ENCODE measurements at regions not wholly inside any gene's neighbourhood (a gene's known extent, or its start where the extent isn't known, plus 50 kb on each side); places are given as distances from the start of the nearest gene placed in this dataset.

GRCh38 chr4:123877551-123877950, 481.0 kb downstream of the SPRY1 start:
- TF ChIP-seq CTCF (optimal IDR thresholded peaks at IDR 0.05 in 1 of 3, IDR thresholded peaks at IDR 0.05 in 1 of 3, conservative IDR thresholded peaks at IDR 0.05 in 1 of 3; ENCODE audit: extremely low read depth in 1 of 3, insufficient read depth in 2 of 3, low read length in 3 of 3) (no peak), EZH2 (IDR thresholded peaks at IDR 0.05; ENCODE audit: low read length) (no peak)
- Histone ChIP-seq H3K9me3 (ENCODE audit: control insufficient read depth, low read depth, low read length) (no peaks in the 10 kb centered on the region), H3K4me3 (ENCODE audit: control insufficient read depth in 2 of 3, extremely low read depth in 1 of 3, insufficient read depth in 2 of 3, low read depth in 1 of 3, low read length in 3 of 3) (no peak overlapping the region), H3K4me2 (ENCODE audit: control insufficient read depth, extremely low read depth, insufficient read depth, low read depth, low read length) (no peak overlapping the region), H3K9me1 (ENCODE audit: control insufficient read depth, extremely low read depth, insufficient read depth, low read length) (no peaks in the 10 kb centered on the region), H3K9ac (ENCODE audit: control insufficient read depth, extremely low read depth, insufficient read depth, low read length) (no peak overlapping the region), H3K27me3 (ENCODE audit: control insufficient read depth, extremely low read depth, insufficient read depth, low read length) (no peaks in the 10 kb centered on the region), H3K4me1 (ENCODE audit: control insufficient read depth, extremely low read depth, insufficient read depth, low read length) (no peaks in the 10 kb centered on the region), H3K79me2 (ENCODE audit: control insufficient read depth, insufficient read depth, low read length) (no peaks in the 10 kb centered on the region), H3K36me3 (ENCODE audit: control insufficient read depth in 2 of 2, extremely low read depth in 1 of 2, insufficient read depth in 2 of 2, low read length in 2 of 2) (no peaks in the 10 kb centered on the region), H4K20me1 (ENCODE audit: control insufficient read depth, extremely low read depth, insufficient read depth, low read length) (no peaks in the 10 kb centered on the region), H2AFZ (ENCODE audit: control insufficient read depth, low read length) (no peak overlapping the region), H3K27ac (ENCODE audit: control insufficient read depth, insufficient read depth, low read length) (no peak overlapping the region)
- FAIRE-seq, result no peak
- DNase-seq (ENCODE audit: low read depth, low spot score), result no peak
- dilution Hi-C loops (cut with MboI; ENCODE audit: extremely low pct_ligation_motif_present, low sequenced_read_pairs), result no loop called here

GRCh38 chr4:123878976-123879375, 482.4 kb downstream of the SPRY1 start:
- Histone ChIP-seq H3K9ac (ENCODE audit: control insufficient read depth, extremely low read depth, insufficient read depth, low read length) (no peak overlapping the region), H3K4me1 (ENCODE audit: control insufficient read depth, extremely low read depth, insufficient read depth, low read length) (no peaks in the 10 kb centered on the region), H4K20me1 (ENCODE audit: control insufficient read depth, extremely low read depth, insufficient read depth, low read length) (no peaks in the 10 kb centered on the region), H3K27me3 (ENCODE audit: control insufficient read depth, extremely low read depth, insufficient read depth, low read length) (no peaks in the 10 kb centered on the region), H3K9me3 (ENCODE audit: control insufficient read depth, low read depth, low read length) (no peaks in the 10 kb centered on the region), H3K27ac (ENCODE audit: control insufficient read depth, insufficient read depth, low read length) (no peak overlapping the region), H3K9me1 (ENCODE audit: control insufficient read depth, extremely low read depth, insufficient read depth, low read length) (no peaks in the 10 kb centered on the region), H3K4me2 (ENCODE audit: control insufficient read depth, extremely low read depth, insufficient read depth, low read depth, low read length) (no peak overlapping the region), H3K4me3 (ENCODE audit: control insufficient read depth in 2 of 3, extremely low read depth in 1 of 3, insufficient read depth in 2 of 3, low read depth in 1 of 3, low read length in 3 of 3) (no peak overlapping the region), H2AFZ (ENCODE audit: control insufficient read depth, low read length) (no peak overlapping the region), H3K36me3 (ENCODE audit: control insufficient read depth in 2 of 2, extremely low read depth in 1 of 2, insufficient read depth in 2 of 2, low read length in 2 of 2) (no peaks in the 10 kb centered on the region), H3K79me2 (ENCODE audit: control insufficient read depth, insufficient read depth, low read length) (no peaks in the 10 kb centered on the region)
- DNase-seq (ENCODE audit: low read depth, low spot score) (no peak), FAIRE-seq (no peak)
- dilution Hi-C loops (cut with MboI; ENCODE audit: extremely low pct_ligation_motif_present, low sequenced_read_pairs), result no loop called here
- TF ChIP-seq CTCF (optimal IDR thresholded peaks at IDR 0.05 in 1 of 3, IDR thresholded peaks at IDR 0.05 in 1 of 3, conservative IDR thresholded peaks at IDR 0.05 in 1 of 3; ENCODE audit: extremely low read depth in 1 of 3, insufficient read depth in 2 of 3, low read length in 3 of 3) (no peak), EZH2 (IDR thresholded peaks at IDR 0.05; ENCODE audit: low read length) (no peak)
